Smooth muscle cell (in vitro differentiated cells): ENCODE measurements at regions not wholly inside any gene's neighbourhood (a gene's known extent, or its start where the extent isn't known, plus 50 kb on each side); places are given as distances from the start of the nearest gene placed in this dataset.

Experiments
- DNase-seq: peaks from one replicate; lab custom pipeline; 2025; ENCODE audit not compliant: unreplicated experiment; lab: John Stamatoyannopoulos, UW
- H2AFZ ChIP-seq: fragments of 200-600 bp; sonication (generic); 2 replicates; pipeline ENCODE4 v1.6.0; 2016; ENCODE audit warnings: antibody characterized with exemption, low read depth, mild to moderate bottlenecking
- H3F3A ChIP-seq: fragments of 200-600 bp; sonication (generic); 2 replicates; pipeline ENCODE4 v1.6.0; 2017; ENCODE audit warnings: antibody characterized with exemption, low read depth
- H3K27ac ChIP-seq: fragments of 200-600 bp; sonication (generic); 2 replicates; pipeline ENCODE4 v1.5.1; 2016; ENCODE audit warnings: low read depth, mild to moderate bottlenecking
- H3K27me3 ChIP-seq: fragments of 200-600 bp; sonication (generic); 2 replicates; pipeline ENCODE4 v1.6.1; 2016; ENCODE audit warnings: low read depth, mild to moderate bottlenecking
- H3K36me3 ChIP-seq: fragments of 200-600 bp; sonication (generic); 2 replicates; pipeline ENCODE4 v1.5.1; 2016; ENCODE audit warnings: low read depth
- H3K4me1 ChIP-seq: fragments of 200-600 bp; sonication (generic); 2 replicates; pipeline ENCODE4 v1.5.1; 2016; ENCODE audit warnings: low read depth
- H3K4me2 ChIP-seq: fragments of 200-600 bp; sonication (generic); 2 replicates; pipeline ENCODE4 v1.6.0; 2016; ENCODE audit warnings: mild to moderate bottlenecking
- H3K4me3 ChIP-seq: fragments of 200-600 bp; sonication (generic); 2 replicates; pipeline ENCODE4 v1.5.1; 2016; ENCODE audit warnings: mild to moderate bottlenecking
- H3K79me2 ChIP-seq: fragments of 200-600 bp; sonication (generic); 2 replicates; pipeline ENCODE4 v1.6.0; 2016; ENCODE audit warnings: low read depth, mild to moderate bottlenecking
- H3K9ac ChIP-seq: fragments of 200-600 bp; sonication (generic); 2 replicates; pipeline ENCODE4 v1.6.0; 2016; ENCODE audit warnings: low read depth
- H3K9me3 ChIP-seq: fragments of 200-600 bp; sonication (generic); replicated peaks from 2 replicates; pipeline ENCODE4 v1.5.1; 2016; ENCODE audit warnings: low read depth
- H4K20me1 ChIP-seq: fragments of 200-600 bp; sonication (generic); 2 replicates; pipeline ENCODE4 v1.6.0; 2016; ENCODE audit warnings: low read depth
- WGBS: methylation state at CpG from one replicate; pipeline ENCODE4 v1.1.7; 2016; ENCODE audit warnings: low lambda C conversion rate; 5-methylcytosine and 5-hydroxymethylcytosine counted together
- TF ChIP-seq, protein P1 (sequence below): fragments of 200-600 bp; sonication (generic); IDR thresholded peaks from 2 replicates; pipeline ENCODE4 v1.5.1; 2017; ENCODE audit warnings: borderline replicate concordance, mild to moderate bottlenecking, antibody characterized with exemption; ENCODE audit not compliant: insufficient read depth, poor library complexity, severe bottlenecking

DNA sequence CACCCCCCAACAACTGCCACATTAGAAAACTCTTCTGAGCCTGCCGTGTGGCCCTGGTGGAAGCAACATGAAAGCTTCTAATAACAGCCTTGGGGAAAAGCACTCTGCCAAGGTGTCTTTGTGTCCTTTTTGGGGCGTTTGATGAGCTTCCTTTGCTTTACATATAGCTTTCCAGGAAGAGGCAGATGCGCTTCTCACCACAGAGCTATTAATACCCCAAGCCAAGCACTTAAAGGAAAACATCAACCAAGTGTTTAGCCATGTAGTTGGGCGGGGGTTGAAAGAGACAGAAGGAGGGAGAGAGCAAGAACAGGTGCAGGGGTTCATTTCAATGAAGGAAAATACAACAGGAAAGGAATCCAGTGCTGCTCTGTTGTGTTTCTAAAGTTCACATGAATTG is 176.1 kb downstream of the VAPA start:
- H3K4me2 ChIP-seq: no peak overlapping the region
- H3K79me2 ChIP-seq: no peaks in the 10 kb centered on the region
- TF ChIP-seq, protein P1, sequence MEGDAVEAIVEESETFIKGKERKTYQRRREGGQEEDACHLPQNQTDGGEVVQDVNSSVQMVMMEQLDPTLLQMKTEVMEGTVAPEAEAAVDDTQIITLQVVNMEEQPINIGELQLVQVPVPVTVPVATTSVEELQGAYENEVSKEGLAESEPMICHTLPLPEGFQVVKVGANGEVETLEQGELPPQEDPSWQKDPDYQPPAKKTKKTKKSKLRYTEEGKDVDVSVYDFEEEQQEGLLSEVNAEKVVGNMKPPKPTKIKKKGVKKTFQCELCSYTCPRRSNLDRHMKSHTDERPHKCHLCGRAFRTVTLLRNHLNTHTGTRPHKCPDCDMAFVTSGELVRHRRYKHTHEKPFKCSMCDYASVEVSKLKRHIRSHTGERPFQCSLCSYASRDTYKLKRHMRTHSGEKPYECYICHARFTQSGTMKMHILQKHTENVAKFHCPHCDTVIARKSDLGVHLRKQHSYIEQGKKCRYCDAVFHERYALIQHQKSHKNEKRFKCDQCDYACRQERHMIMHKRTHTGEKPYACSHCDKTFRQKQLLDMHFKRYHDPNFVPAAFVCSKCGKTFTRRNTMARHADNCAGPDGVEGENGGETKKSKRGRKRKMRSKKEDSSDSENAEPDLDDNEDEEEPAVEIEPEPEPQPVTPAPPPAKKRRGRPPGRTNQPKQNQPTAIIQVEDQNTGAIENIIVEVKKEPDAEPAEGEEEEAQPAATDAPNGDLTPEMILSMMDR: no peak
- no peak overlapping the region for H3K9ac ChIP-seq
- H2AFZ ChIP-seq: no peak overlapping the region
- peaks cover 13% of the 10 kb centered on the region for H3F3A ChIP-seq
- no peak for DNase-seq
- no peak overlapping the region for H3K4me3 ChIP-seq
- no peak overlapping the region for H3K27ac ChIP-seq
- no peaks in the 10 kb centered on the region for H4K20me1 ChIP-seq
- peaks cover 15% of the 10 kb centered on the region for H3K4me1 ChIP-seq
- H3K27me3 ChIP-seq: no peaks in the 10 kb centered on the region
- WGBS: 79% methylated on average over 4 of the region's 4 CpGs
- H3K9me3 ChIP-seq: no peaks in the 10 kb centered on the region
- no peaks in the 10 kb centered on the region for H3K36me3 ChIP-seq

DNA sequence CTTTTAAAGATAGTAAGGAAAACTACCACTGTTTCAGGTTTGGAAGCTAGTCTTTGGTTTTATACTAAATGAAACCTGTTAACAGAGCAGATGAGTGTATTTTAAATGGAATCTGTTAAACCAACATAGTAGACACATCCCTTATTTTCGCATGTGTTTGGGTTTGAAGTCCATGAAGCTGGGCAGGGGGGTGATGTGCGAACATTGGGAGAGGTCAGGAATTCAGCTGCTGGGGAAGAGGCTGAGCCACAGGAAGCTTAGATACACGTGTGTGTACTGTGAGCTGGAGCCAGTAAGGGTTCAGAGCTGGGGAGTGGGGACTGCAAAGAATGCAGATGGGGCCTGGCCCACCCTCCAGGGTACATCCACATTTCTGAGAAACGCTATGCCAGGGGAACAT is 176.9 kb downstream of the VAPA start:
- Histone ChIP-seq H3K4me3 (no peak overlapping the region), H3K36me3 (no peaks in the 10 kb centered on the region), H3F3A (peaks cover 6% of the 10 kb centered on the region), H3K4me2 (no peak overlapping the region), H3K27ac (no peak overlapping the region), H3K4me1 (peaks cover 15% of the 10 kb centered on the region), H3K27me3 (no peaks in the 10 kb centered on the region), H3K9me3 (no peaks in the 10 kb centered on the region), H4K20me1 (no peaks in the 10 kb centered on the region), H3K9ac (no peak overlapping the region), H2AFZ (no peak overlapping the region), H3K79me2 (no peaks in the 10 kb centered on the region)
- TF ChIP-seq, protein P1: no peak
- no peak for DNase-seq
- WGBS: 78% methylated on average over 4 of the region's 4 CpGs

- H3K79me2 ChIP-seq: no peaks in the 10 kb centered on the region
- H2AFZ ChIP-seq: no peak overlapping the region
- no peak overlapping the region for H3K9ac ChIP-seq
- no peaks in the 10 kb centered on the region for H3K36me3 ChIP-seq
- TF ChIP-seq, protein P1: no peak
- no peaks in the 10 kb centered on the region for H3K9me3 ChIP-seq
- no peak for DNase-seq
- H3K4me3 ChIP-seq: no peak overlapping the region
- no peaks in the 10 kb centered on the region for H4K20me1 ChIP-seq
- H3F3A ChIP-seq: no peaks in the 10 kb centered on the region
- H3K4me1 ChIP-seq: no peaks in the 10 kb centered on the region
- H3K27ac ChIP-seq: no peak overlapping the region
- no peaks in the 10 kb centered on the region for H3K27me3 ChIP-seq
- WGBS: 92% methylated on average over 10 of the region's 10 CpGs
- H3K4me2 ChIP-seq: no peak overlapping the region
These were observed 179.6 kb downstream of the VAPA start for GRCh38 chr18:10093445-10093844.

GRCh38 chr18:10094154-10094553 is 180.3 kb downstream of the VAPA start:
- Histone ChIP-seq H3K27ac (no peak overlapping the region), H3F3A (no peaks in the 10 kb centered on the region), H3K27me3 (no peaks in the 10 kb centered on the region), H2AFZ (no peak overlapping the region), H3K9me3 (no peaks in the 10 kb centered on the region), H4K20me1 (no peaks in the 10 kb centered on the region), H3K36me3 (no peaks in the 10 kb centered on the region), H3K4me1 (no peaks in the 10 kb centered on the region), H3K79me2 (no peaks in the 10 kb centered on the region), H3K9ac (no peak overlapping the region), H3K4me3 (no peak overlapping the region), H3K4me2 (no peak overlapping the region)
- TF ChIP-seq, protein P1: no peak
- no peak for DNase-seq
- 12% methylated on average over 1 of the region's 1 CpG for WGBS
